ENCODE measurements at regions not wholly inside any gene's neighbourhood (a gene's known extent, or its start where the extent isn't known, plus 50 kb on each side); places are given as distances from the start of the nearest gene placed in this dataset.
A peak's percentile ranks its signal among the peaks of the same experiment; 100 is the strongest.

DNA sequence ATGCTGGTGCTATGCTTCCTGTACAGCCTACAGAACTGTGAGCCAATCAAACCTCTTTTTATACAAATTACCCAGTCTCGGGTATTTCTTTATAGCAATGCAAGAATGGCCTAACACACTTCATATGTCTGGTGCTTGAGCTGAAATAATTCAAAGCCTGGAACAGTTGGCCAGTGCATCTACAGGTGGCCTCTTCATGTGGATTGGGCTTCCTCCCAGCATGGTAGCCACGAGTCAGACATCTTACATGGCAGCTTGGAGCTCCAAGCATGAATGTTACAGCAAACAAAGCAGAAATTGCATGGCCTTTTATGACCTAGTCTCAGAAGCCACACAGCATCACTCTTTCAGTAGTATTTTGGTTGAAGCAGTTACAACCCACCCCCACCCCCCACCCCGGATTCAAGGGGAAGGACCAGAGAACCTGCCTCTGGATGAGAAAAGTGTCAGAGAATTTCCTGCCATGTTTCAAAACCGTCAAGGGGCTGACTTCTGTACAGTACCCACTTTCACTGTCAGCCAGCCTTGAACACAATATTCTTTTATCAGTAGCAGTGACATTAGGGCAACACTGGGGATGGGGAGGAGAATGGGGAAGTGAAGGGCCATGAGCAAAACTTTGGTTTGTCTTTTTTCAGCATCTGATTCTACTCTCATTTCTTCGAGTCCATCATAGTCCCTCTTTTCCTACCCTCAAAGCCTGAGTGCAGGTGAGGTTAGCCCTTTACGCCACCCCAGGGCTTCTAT lies 368.7 kb downstream of the BCOR start:
- H3K36me3 ChIP-seq, result no peaks in the 10 kb centered on the region
- 97 to 98% methylated on average over 5 of the region's 6 CpGs for WGBS, 2 donors
- H3K4me3 ChIP-seq (replicated peaks in 1 of 3), result no peak overlapping the region
- no peak overlapping the region for H3K27ac ChIP-seq
- H3K27me3 ChIP-seq, result no peaks in the 10 kb centered on the region
- no peaks in the 10 kb centered on the region for H3K9me3 ChIP-seq
- intact Hi-C loops (cut with DNase I), result no loop called here
- TF ChIP-seq POLR2A (IDR thresholded peaks at IDR 0.05), result no peak
- TF ChIP-seq, protein P1, sequence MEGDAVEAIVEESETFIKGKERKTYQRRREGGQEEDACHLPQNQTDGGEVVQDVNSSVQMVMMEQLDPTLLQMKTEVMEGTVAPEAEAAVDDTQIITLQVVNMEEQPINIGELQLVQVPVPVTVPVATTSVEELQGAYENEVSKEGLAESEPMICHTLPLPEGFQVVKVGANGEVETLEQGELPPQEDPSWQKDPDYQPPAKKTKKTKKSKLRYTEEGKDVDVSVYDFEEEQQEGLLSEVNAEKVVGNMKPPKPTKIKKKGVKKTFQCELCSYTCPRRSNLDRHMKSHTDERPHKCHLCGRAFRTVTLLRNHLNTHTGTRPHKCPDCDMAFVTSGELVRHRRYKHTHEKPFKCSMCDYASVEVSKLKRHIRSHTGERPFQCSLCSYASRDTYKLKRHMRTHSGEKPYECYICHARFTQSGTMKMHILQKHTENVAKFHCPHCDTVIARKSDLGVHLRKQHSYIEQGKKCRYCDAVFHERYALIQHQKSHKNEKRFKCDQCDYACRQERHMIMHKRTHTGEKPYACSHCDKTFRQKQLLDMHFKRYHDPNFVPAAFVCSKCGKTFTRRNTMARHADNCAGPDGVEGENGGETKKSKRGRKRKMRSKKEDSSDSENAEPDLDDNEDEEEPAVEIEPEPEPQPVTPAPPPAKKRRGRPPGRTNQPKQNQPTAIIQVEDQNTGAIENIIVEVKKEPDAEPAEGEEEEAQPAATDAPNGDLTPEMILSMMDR (IDR thresholded peaks at IDR 0.05), result no peak
- no peak for DNase-seq
- H3K4me1 ChIP-seq, result peaks cover 0 to 9% of the 10 kb centered on the region in 2 donors

DNA sequence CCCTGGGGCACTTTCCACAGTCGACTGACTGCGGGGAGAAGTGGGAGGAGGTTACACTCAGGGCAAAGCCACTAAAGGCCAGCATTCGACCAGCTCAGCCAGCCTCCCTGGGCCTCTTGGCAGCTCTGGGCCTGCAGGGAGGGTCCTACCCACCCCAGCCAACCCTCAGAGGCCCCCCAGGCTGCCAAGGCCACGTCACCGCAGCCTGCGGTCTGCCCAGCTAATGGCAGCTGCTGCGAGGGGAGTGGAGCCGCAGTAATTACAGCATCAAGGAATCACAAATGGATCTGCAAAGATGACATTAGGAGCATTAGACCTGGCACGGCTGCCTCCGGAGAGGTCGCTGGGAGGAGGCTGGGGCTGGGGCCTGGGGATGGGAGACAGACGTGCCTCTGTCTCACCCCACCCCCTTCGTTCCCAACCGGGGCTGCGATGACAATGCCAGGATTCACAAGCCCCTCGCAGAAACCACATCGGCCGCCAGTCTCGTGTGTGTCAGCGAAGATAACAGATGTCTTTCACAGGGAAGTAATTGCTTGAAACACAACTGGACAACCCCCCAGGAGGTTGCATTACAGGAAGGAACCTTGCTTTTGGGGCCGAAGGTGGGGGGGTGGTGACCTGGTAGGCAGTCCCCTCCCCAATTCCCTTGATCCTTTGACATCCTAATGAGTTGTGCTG lies 367.6 kb downstream of the BCOR start:
- H3K4me1 ChIP-seq, result peaks cover 7 to 14% of the 10 kb centered on the region in 2 donors
- no peaks in the 10 kb centered on the region for H3K36me3 ChIP-seq
- DNase-seq, result no peak
- H3K27me3 ChIP-seq, result no peaks in the 10 kb centered on the region
- intact Hi-C loops (cut with DNase I), result loop anchor here (10.0 kb wide), 1 partner anchor 445 kb away; no protein-coding TSS in a partner anchor
- TF ChIP-seq, protein P1 (IDR thresholded peaks at IDR 0.05), result no peak
- no peak for TF ChIP-seq POLR2A (IDR thresholded peaks at IDR 0.05)
- H3K27ac ChIP-seq, result no peak overlapping the region
- 57 to 69% methylated on average over 12 to 15 of the region's 21 CpGs for WGBS, 2 donors
- H3K4me3 ChIP-seq (replicated peaks in 1 of 3), result no peak overlapping the region
- H3K9me3 ChIP-seq, result no peaks in the 10 kb centered on the region

DNA sequence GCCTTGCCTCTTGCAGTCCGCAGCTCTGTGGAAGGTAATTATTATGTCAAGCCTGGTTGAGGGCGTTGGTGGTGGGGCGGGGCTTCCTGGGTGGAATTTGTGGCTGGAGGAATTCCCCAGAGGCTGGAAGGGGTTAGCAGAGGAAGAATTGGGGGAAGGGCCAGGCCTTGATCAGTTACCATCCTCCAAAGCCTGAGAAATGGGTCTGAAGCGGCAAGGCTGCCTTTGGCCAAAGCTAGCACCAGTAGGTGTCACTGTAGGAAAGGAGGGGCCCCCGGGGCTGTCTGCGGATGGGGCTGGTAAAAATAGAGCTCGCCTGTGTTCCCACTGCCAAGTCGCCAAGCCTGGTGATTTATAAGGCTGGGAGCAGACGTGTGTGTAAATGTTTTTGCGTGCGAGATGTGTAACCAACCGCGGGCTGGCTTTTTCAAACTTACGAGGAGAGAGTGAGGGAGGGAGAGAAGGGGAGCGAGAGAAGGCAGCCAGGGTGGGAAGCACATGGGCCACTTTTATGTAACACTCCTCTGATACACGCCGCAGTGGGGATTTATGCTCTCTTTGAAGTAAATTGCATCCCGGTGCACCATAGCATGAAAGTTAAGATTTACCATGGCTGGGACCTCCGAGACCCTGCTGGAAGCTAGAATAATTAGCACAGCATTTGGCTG lies 367.0 kb downstream of the BCOR start:
- H3K27me3 ChIP-seq, result no peaks in the 10 kb centered on the region

DNA sequence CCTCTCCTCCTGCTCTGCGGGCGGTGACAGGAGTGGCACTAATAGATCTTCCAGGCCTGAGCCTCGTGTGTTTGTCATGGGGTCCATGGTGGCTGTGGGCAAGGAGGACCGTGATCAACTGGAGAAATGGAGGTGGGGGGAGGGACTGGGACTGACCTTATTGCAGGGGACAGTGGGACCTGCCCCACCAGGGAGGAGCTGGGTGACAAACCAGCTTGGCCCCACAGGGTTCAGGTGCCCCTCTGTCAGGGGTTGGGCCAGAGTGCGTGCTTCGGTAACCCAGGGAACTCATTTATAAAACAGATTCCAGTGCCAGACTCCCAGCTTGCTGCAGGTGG lies 366.5 kb downstream of the BCOR start:
- no peak overlapping the region for H3K4me3 ChIP-seq (replicated peaks in 1 of 3)
- no peak overlapping the region for H3K27ac ChIP-seq
- H3K4me1 ChIP-seq, result peaks cover 11 to 25% of the 10 kb centered on the region in 2 donors
- no peaks in the 10 kb centered on the region for H3K27me3 ChIP-seq
- no peaks in the 10 kb centered on the region for H3K9me3 ChIP-seq
- no peak for DNase-seq
- no peaks in the 10 kb centered on the region for H3K36me3 ChIP-seq
- no peak for TF ChIP-seq POLR2A (IDR thresholded peaks at IDR 0.05)
- TF ChIP-seq, protein P1 (IDR thresholded peaks at IDR 0.05), result no peak
- intact Hi-C loops (cut with DNase I), result loop anchor here (10.0 kb wide), 1 partner anchor 444 kb away; no protein-coding TSS in a partner anchor
- 71 to 82% methylated on average over 4 to 6 of the region's 6 CpGs for WGBS, 2 donors

More for the DNA sequence above, 367.0 kb downstream of the BCOR start:
- Histone ChIP-seq H3K27ac (no peak overlapping the region), H3K9me3 (no peaks in the 10 kb centered on the region), H3K4me3 (replicated peaks in 1 of 3) (no peak overlapping the region), H3K4me1 (peaks cover 9 to 21% of the 10 kb centered on the region in 2 donors), H3K36me3 (no peaks in the 10 kb centered on the region)
- 27 to 29% methylated on average over 9 to 11 of the region's 19 CpGs for WGBS, 2 donors
- intact Hi-C loops (cut with DNase I), result loop anchor here (10.0 kb wide), 1 partner anchor 444 kb away; no protein-coding TSS in a partner anchor
- DNase-seq, result peak; percentile 52 to 64
- TF ChIP-seq POLR2A (IDR thresholded peaks at IDR 0.05), result no peak
- TF ChIP-seq, protein P1 (IDR thresholded peaks at IDR 0.05), result peak in 4 of 6 experiments; percentile 34 to 54 (median 48)

Measured in thyroid gland (tissue), 4 donors.